ENCODE measurements at regions not wholly inside any gene's neighbourhood (a gene's known extent, or its start where the extent isn't known, plus 50 kb on each side); places are given as distances from the start of the nearest gene placed in this dataset.

- TF ChIP-seq CTCF (IDR thresholded peaks at IDR 0.05; ENCODE audit: low read length): no peak
- no peak for TF ChIP-seq EZH2 (optimal IDR thresholded peaks at IDR 0.05; ENCODE audit: low read depth, low read length)
These were observed 206.3 kb downstream of the IGSF11 start for GRCh38 chr3:118828351-118828750.

Data from MM.1S (cell line).